ENCODE measurements at regions not wholly inside any gene's neighbourhood (a gene's known extent, or its start where the extent isn't known, plus 50 kb on each side); places are given as distances from the start of the nearest gene placed in this dataset.
"Not testable (repeated sequence)": the region's sequence is repeated elsewhere in the genome, so short reads cannot be mapped to it uniquely, and the experiment has no call there.

GRCh38 chr17:47066841-47067682 lies 88.0 kb upstream of the RPRML start:
- peak; percentile 70 to 86 (median 76) for DNase-seq

- no peak for DNase-seq
Measured at GRCh38 chr17:47066095-47066494, 87.0 kb upstream of the RPRML start.

- DNase-seq: no peak
Measured at GRCh38 chr17:47064684-47065083, 85.6 kb upstream of the RPRML start.

GRCh38 chr17:47063475-47063874 lies 84.4 kb upstream of the RPRML start:
- DNase-seq: no peak

- DNase-seq: not testable (repeated sequence)
Measured at GRCh38 chr17:47062851-47063250, 83.8 kb upstream of the RPRML start.

- not testable (repeated sequence) for DNase-seq
Measured at GRCh38 chr17:47060005-47060404, 81.0 kb upstream of the RPRML start.

GRCh38 chr17:47057830-47058229 lies 78.8 kb upstream of the RPRML start:
- DNase-seq: no peak

- not testable (repeated sequence) for DNase-seq
Measured at GRCh38 chr17:47057279-47057678, 78.2 kb upstream of the RPRML start.

- not testable (repeated sequence) for DNase-seq
Measured at GRCh38 chr17:47056687-47057086, 77.6 kb upstream of the RPRML start.
